ENCODE measurements at regions not wholly inside any gene's neighbourhood (a gene's known extent, or its start where the extent isn't known, plus 50 kb on each side); places are given as distances from the start of the nearest gene placed in this dataset.

DNA sequence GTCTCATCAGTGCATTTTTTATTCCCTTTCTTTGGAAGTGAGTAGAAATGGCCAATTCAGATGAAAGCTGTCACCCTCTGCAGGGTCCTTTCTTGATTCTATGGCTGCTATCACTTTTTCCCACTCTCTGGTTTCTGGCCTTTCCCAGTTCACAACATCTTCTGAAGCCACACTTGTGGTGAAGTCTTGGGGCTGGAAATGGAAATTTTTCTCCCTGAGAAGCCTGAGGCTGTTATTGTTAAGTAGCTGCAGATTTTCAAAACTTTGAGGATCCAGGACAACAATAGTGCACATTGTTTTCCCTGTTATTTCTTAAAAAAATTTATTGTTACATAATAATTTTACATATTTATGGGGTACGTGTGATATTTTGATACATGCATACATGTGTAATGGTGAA is 250.3 kb upstream of the RASGRP1 start:
- TF ChIP-seq POLR2A (IDR thresholded peaks at IDR 0.05) (no peak), POLR2AphosphoS5 (IDR thresholded peaks at IDR 0.05) (no peak)

Measured in spleen (tissue), 3 donors.